ENCODE measurements at regions not wholly inside any gene's neighbourhood (a gene's known extent, or its start where the extent isn't known, plus 50 kb on each side); places are given as distances from the start of the nearest gene placed in this dataset.

- no peak for DNase-seq (ENCODE audit: low spot score)
- no peak overlapping the region for H3K4me3 ChIP-seq
- no peak overlapping the region for H3K27ac ChIP-seq
- no peak for TF ChIP-seq CTCF (IDR thresholded peaks at IDR 0.05)
Observed at GRCh38 chr12:126481688-126482087, 1416.5 kb downstream of the AACS start.

- DNase-seq (ENCODE audit: low spot score): no peak
- no peak overlapping the region for H3K27ac ChIP-seq
- H3K4me3 ChIP-seq: no peak overlapping the region
- TF ChIP-seq CTCF (IDR thresholded peaks at IDR 0.05): no peak
Observed at GRCh38 chr12:126482238-126482889, 1417.1 kb downstream of the AACS start.

GRCh38 chr12:126483145-126484068, 1418.2 kb downstream of the AACS start:
- no peak for DNase-seq (ENCODE audit: low spot score)
- H3K4me3 ChIP-seq: no peak overlapping the region
- no peak for TF ChIP-seq CTCF (IDR thresholded peaks at IDR 0.05)
- H3K27ac ChIP-seq: no peak overlapping the region

GRCh38 chr12:126487431-126487980, 1422.3 kb downstream of the AACS start:
- TF ChIP-seq CTCF (IDR thresholded peaks at IDR 0.05): no peak
- no peak for DNase-seq (ENCODE audit: low spot score)
- no peak overlapping the region for H3K4me3 ChIP-seq
- H3K27ac ChIP-seq: no peak overlapping the region

- no peak overlapping the region for H3K4me3 ChIP-seq
- H3K27ac ChIP-seq: no peak overlapping the region
- no peak for DNase-seq (ENCODE audit: low spot score)
- no peak for TF ChIP-seq CTCF (IDR thresholded peaks at IDR 0.05)
Observed at GRCh38 chr12:126488806-126489205, 1423.6 kb downstream of the AACS start.

- TF ChIP-seq CTCF (IDR thresholded peaks at IDR 0.05): no peak
- Histone ChIP-seq H3K27ac (no peak overlapping the region), H3K4me3 (no peak overlapping the region)
- DNase-seq (ENCODE audit: low spot score): no peak
Observed at GRCh38 chr12:126492181-126492580, 1426.9 kb downstream of the AACS start.

Data from coronary artery (tissue), 2 donors.